Gastrocnemius medialis (tissue), 4 donors: ENCODE measurements at regions not wholly inside any gene's neighbourhood (a gene's known extent, or its start where the extent isn't known, plus 50 kb on each side); places are given as distances from the start of the nearest gene placed in this dataset.

Experiments
- POLR2A ChIP-seq, 2 donors: fragments of 450-650 bp; IDR thresholded peaks; one replicate each; pipeline ENCODE4 v1.6.1; 2017; ENCODE audit warnings: antibody characterized with exemption in 2 of 2, mild to moderate bottlenecking in 2 of 2, moderate library complexity in 2 of 2
- TF ChIP-seq, protein P1 (sequence below), 5 experiments: fragments of 450-650 bp in 3 of 5; fragments of 200-600 bp in 2 of 5; sonication (generic) in 2 of 5; IDR thresholded peaks in 4 of 5; conservative IDR thresholded peaks in 1 of 5; 1 replicate in 4 of 5; 2 replicates in 1 of 5; pipeline ENCODE4 v1.5.1; 2016 to 2019; ENCODE audit warnings: antibody characterized with exemption in 5 of 5, mild to moderate bottlenecking in 3 of 5, moderate library complexity in 3 of 5

DNA sequence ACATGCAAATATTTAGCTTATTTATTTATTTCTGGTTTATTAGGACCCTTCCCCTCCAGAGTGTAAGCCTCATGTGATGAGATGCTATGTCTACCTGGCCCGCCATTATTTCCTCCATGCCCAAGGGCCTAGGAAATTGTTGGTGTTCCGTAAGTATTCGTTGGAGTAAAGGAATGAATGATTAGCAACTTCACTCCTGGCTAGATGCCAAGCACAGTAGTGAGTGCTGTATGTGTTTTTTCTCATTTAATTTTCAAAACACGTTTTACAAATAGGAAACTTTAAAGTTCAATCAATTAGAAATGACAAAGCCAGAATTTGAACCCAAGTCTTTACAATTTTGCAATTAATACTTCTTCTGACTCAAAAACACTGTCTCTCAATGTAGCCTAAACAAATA is 253.8 kb downstream of the BCAT1 start:
- TF ChIP-seq, protein P1, sequence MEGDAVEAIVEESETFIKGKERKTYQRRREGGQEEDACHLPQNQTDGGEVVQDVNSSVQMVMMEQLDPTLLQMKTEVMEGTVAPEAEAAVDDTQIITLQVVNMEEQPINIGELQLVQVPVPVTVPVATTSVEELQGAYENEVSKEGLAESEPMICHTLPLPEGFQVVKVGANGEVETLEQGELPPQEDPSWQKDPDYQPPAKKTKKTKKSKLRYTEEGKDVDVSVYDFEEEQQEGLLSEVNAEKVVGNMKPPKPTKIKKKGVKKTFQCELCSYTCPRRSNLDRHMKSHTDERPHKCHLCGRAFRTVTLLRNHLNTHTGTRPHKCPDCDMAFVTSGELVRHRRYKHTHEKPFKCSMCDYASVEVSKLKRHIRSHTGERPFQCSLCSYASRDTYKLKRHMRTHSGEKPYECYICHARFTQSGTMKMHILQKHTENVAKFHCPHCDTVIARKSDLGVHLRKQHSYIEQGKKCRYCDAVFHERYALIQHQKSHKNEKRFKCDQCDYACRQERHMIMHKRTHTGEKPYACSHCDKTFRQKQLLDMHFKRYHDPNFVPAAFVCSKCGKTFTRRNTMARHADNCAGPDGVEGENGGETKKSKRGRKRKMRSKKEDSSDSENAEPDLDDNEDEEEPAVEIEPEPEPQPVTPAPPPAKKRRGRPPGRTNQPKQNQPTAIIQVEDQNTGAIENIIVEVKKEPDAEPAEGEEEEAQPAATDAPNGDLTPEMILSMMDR (IDR thresholded peaks at IDR 0.05 in 4 of 5, conservative IDR thresholded peaks at IDR 0.05 in 1 of 5): no peak
- no peak for TF ChIP-seq POLR2A (IDR thresholded peaks at IDR 0.05)
